Stomach (tissue), 8 donors: ENCODE measurements at regions not wholly inside any gene's neighbourhood (a gene's known extent, or its start where the extent isn't known, plus 50 kb on each side); places are given as distances from the start of the nearest gene placed in this dataset.

Experiments
- DNase-seq, 2 donors: peaks; one replicate each; pipeline versions ENCODE4 v3.0.0 to v3.0.0-alpha.2; 2013 to 2019
- H3K27ac ChIP-seq, 5 donors: fragments of 200-600 bp in 4 of 5; sonication (generic) in 4 of 5; one replicate each; pipeline ENCODE4 v1.5.1; 2013 to 2019; ENCODE audit warnings: mild to moderate bottlenecking in 1 of 5, moderate library complexity in 1 of 5
- H3K27me3 ChIP-seq, 3 donors: fragments of 200-600 bp; sonication (generic); one replicate each; pipeline ENCODE4 v1.5.1; 2017 to 2019; ENCODE audit warnings: mixed run types in 1 of 3
- H3K36me3 ChIP-seq, 4 donors: fragments of 200-600 bp; sonication (generic); 1 replicate in 3 of 4; 2 replicates in 1 of 4; pipeline ENCODE4 v1.5.1; 2016 to 2019
- H3K4me1 ChIP-seq, 4 donors: fragments of 200-600 bp; sonication (generic); one replicate each; pipeline ENCODE4 v1.5.1; 2016 to 2019
- H3K4me3 ChIP-seq, 4 donors: fragments of 200-600 bp; sonication (generic) in 3 of 4; one replicate each; pipeline ENCODE4 v1.5.1; 2016 to 2019; ENCODE audit warnings: mild to moderate bottlenecking in 1 of 4
- H3K9me3 ChIP-seq, 4 donors: fragments of 200-600 bp; sonication (generic); one replicate each; pipeline ENCODE4 v1.5.1; 2016 to 2019
- CTCF ChIP-seq, 7 experiments: fragments of 450-650 bp in 4 of 7; fragments of 200-600 bp in 3 of 7; sonication (generic) in 3 of 7; IDR thresholded peaks; one replicate each; pipeline ENCODE4 v1.5.1; 2016 to 2019; ENCODE audit warnings: antibody characterized with exemption in 7 of 7, control low read depth in 2 of 7, mild to moderate bottlenecking in 1 of 7
- EP300 ChIP-seq: sonication (generic); formaldehyde crosslinking; IDR thresholded peaks from one replicate; pipeline ENCODE4 v1.6.1; 2017; ENCODE audit warnings: antibody characterized with exemption
- POLR2A ChIP-seq, 4 donors: fragments of 450-650 bp; IDR thresholded peaks; one replicate each; pipeline ENCODE4 v1.6.1; 2016; ENCODE audit warnings: antibody characterized with exemption in 4 of 4, control low read depth in 2 of 4, mild to moderate bottlenecking in 1 of 4, moderate library complexity in 1 of 4
- POLR2AphosphoS5 ChIP-seq, 3 donors: sonication (generic); formaldehyde crosslinking; IDR thresholded peaks; one replicate each; pipeline ENCODE4 v1.6.1; 2016; ENCODE audit warnings: antibody characterized with exemption in 3 of 3
- WGBS, 5 donors: extraction: QIAGEN DNeasy Blood & Tissue Kit in 3 of 5; methylation state at CpG; one replicate each; pipeline versions ENCODE4 v1.1.5 to v1.1.7; 2013 to 2018; 5-methylcytosine and 5-hydroxymethylcytosine counted together
- intact Hi-C: fragments of 100-400 bp; cut with DNase I; formaldehyde crosslinking; loops from one replicate; pipeline ENCODE4 v1.15.1; 2023; ENCODE audit warnings: low total_unique reads
- donor health status: healthy with polysubstance abuse.
- donor health status: Bipolar disorder and iron deficiency.
- donor health status: healthy.

GRCh38 chr5:142542078-142542477 is 143.8 kb downstream of the FGF1 start:
- Histone ChIP-seq H3K36me3 (no peaks in the 10 kb centered on the region), H3K27ac (peak overlapping the region in 4 of 5 donors; percentile 46 to 76 (median 59)), H3K4me3 (no peak overlapping the region), H3K9me3 (no peaks in the 10 kb centered on the region), H3K4me1 (peaks cover 0 to 38% (median 10%) of the 10 kb centered on the region in 4 donors), H3K27me3 (no peaks in the 10 kb centered on the region)
- WGBS, 5 donors, result 68 to 82% (median 79%) methylated on average over 7 of the region's 7 CpGs
- TF ChIP-seq POLR2A (IDR thresholded peaks at IDR 0.05) (no peak), EP300 (no peak)
- intact Hi-C loops, result loop anchor here (10.0 kb wide), 1 partner anchor 217 kb away; the partner anchor contains the start of gene SPRY4
- no peak for DNase-seq

GRCh38 chr5:142540922-142541422 is 144.9 kb downstream of the FGF1 start:
- peak overlapping the region in 4 of 5 donors; percentile 47 to 76 (median 59) for H3K27ac ChIP-seq
- WGBS, 5 donors, result 53 to 72% (median 67%) methylated on average over 8 of the region's 8 CpGs
- H3K36me3 ChIP-seq, result no peaks in the 10 kb centered on the region
- TF ChIP-seq POLR2A (IDR thresholded peaks at IDR 0.05) (no peak), EP300 (no peak), CTCF (IDR thresholded peaks at IDR 0.05) (no peak), POLR2AphosphoS5 (IDR thresholded peaks at IDR 0.05) (no peak)
- no peak overlapping the region for H3K4me3 ChIP-seq
- intact Hi-C loops, result loop anchor here (10.0 kb wide), 1 partner anchor 216 kb away; the partner anchor contains the start of gene SPRY4
- H3K4me1 ChIP-seq, result peaks cover 0 to 38% (median 10%) of the 10 kb centered on the region in 4 donors
- H3K27me3 ChIP-seq, result no peaks in the 10 kb centered on the region
- no peaks in the 10 kb centered on the region for H3K9me3 ChIP-seq
- DNase-seq, result peak in 1 of 2 donors; percentile 67

- TF ChIP-seq POLR2AphosphoS5 (IDR thresholded peaks at IDR 0.05) (no peak), EP300 (no peak), CTCF (IDR thresholded peaks at IDR 0.05) (no peak), POLR2A (IDR thresholded peaks at IDR 0.05) (no peak)
- no peaks in the 10 kb centered on the region for H3K36me3 ChIP-seq
- no peaks in the 10 kb centered on the region for H3K27me3 ChIP-seq
- peaks cover 0 to 12% (median 6%) of the 10 kb centered on the region in 4 donors for H3K9me3 ChIP-seq
- no peak overlapping the region for H3K27ac ChIP-seq
- intact Hi-C loops, result no loop called here
- H3K4me3 ChIP-seq, result no peak overlapping the region
- DNase-seq, result no peak
- H3K4me1 ChIP-seq, result peaks cover 0 to 37% (median 9%) of the 10 kb centered on the region in 4 donors
- WGBS, 5 donors, result 57% methylated on average over 1 of the region's 1 CpG; no CpG with 5 or more reads in 4 of the 5 donors
Measured at GRCh38 chr5:142539154-142539740, 146.6 kb downstream of the FGF1 start.

GRCh38 chr5:142537938-142538337 is 148.0 kb downstream of the FGF1 start:
- no peak for TF ChIP-seq CTCF (IDR thresholded peaks at IDR 0.05)
- TF ChIP-seq EP300, result no peak
- TF ChIP-seq POLR2AphosphoS5 (IDR thresholded peaks at IDR 0.05), result no peak
- no peak for TF ChIP-seq POLR2A (IDR thresholded peaks at IDR 0.05)
- intact Hi-C loops, result no loop called here

GRCh38 chr5:142532781-142533176 is 153.1 kb downstream of the FGF1 start:
- no peak for TF ChIP-seq POLR2A (IDR thresholded peaks at IDR 0.05)
- no peak for TF ChIP-seq EP300
- no peak for TF ChIP-seq POLR2AphosphoS5 (IDR thresholded peaks at IDR 0.05)
- TF ChIP-seq CTCF (IDR thresholded peaks at IDR 0.05), result no peak
- Histone ChIP-seq H3K4me3 (no peak overlapping the region), H3K27me3 (no peaks in the 10 kb centered on the region), H3K9me3 (peaks cover 0 to 16% (median 6%) of the 10 kb centered on the region in 4 donors), H3K27ac (no peak overlapping the region), H3K36me3 (no peaks in the 10 kb centered on the region), H3K4me1 (peaks cover 0 to 6% (median 0%) of the 10 kb centered on the region in 4 donors)
- intact Hi-C loops, result no loop called here
- no peak for DNase-seq
- 84 to 92% (median 88%) methylated on average over 4 of the region's 4 CpGs for WGBS, 5 donors

More at GRCh38 chr5:142537938-142538337, 148.0 kb downstream of the FGF1 start:
- Histone ChIP-seq H3K9me3 (peaks cover 0 to 16% (median 6%) of the 10 kb centered on the region in 4 donors), H3K27me3 (no peaks in the 10 kb centered on the region), H3K4me3 (no peak overlapping the region), H3K4me1 (peaks cover 0 to 26% (median 8%) of the 10 kb centered on the region in 4 donors), H3K36me3 (no peaks in the 10 kb centered on the region), H3K27ac (no peak overlapping the region)
- no peak for DNase-seq
- WGBS, 5 donors, result 75 to 77% (median 76%) methylated on average over 3 of the region's 3 CpGs
